NOMO-1 treated with dmso at 0.1 percent for 144 hours (cell line): ENCODE measurements at regions not wholly inside any gene's neighbourhood (a gene's known extent, or its start where the extent isn't known, plus 50 kb on each side); places are given as distances from the start of the nearest gene placed in this dataset.
"Not testable (repeated sequence)": the region's sequence is repeated elsewhere in the genome, so short reads cannot be mapped to it uniquely, and the experiment has no call there.

Source experiments
- DNase-seq: peaks from one replicate; lab custom pipeline; 2025; ENCODE audit not compliant: unreplicated experiment; lab: John Stamatoyannopoulos, UW

DNA sequence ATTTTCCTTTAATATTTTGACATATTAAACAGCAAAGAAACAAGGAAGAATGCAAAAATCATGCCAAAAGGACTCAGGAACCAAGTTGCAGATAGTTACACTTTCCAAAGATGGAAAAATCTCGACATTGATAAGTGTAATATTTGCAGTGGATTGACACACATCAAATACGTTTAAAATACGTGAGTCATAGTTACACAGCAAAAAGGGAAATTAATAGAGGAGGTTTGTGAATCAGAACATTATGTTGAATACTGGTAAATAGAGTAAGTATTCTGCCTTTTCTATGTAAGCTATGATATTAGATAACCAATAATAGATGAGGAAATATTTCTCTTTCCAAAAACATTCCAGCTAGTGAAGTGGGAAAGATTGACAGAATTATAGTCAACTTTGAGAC, 1761.3 kb upstream of the IGFBP7 start:
- DNase-seq = no peak

DNA sequence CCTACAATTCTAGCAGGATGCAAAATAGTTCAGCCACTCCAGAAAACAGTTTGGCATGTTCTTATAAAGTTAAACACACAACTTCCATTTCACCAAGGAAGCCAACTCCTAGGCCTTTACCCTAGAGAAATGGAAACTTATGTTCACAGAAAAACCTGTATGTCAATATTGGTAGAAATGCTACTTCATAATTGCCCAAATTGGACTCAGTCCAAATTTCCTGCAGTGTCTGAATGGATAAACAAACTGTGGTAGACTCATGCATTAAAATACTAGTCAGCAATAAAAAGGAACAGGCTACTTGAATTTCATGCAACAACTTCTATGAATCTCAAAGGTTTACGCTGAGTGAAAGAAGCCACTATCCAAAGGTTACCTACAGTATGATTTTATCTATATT, 1738.8 kb upstream of the IGFBP7 start:
- no peak for DNase-seq

DNA sequence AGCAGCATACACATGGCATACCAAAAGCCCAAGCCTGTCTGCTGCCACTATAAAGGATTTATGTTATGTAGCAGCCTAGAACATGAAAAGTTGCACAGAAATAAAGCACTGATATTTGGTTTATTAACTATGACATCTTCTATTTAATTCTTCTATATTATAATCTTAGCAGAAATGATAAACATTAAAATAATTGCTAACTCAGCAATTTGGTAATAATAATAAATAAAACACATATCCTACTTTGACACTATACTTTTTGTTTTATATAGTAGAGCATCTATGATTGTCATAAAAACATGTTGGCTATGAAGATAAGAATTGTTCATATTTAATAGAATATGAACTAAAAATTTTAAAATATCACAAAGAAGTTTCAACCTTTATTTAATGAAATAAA, 1733.3 kb upstream of the IGFBP7 start:
- no peak for DNase-seq

DNA sequence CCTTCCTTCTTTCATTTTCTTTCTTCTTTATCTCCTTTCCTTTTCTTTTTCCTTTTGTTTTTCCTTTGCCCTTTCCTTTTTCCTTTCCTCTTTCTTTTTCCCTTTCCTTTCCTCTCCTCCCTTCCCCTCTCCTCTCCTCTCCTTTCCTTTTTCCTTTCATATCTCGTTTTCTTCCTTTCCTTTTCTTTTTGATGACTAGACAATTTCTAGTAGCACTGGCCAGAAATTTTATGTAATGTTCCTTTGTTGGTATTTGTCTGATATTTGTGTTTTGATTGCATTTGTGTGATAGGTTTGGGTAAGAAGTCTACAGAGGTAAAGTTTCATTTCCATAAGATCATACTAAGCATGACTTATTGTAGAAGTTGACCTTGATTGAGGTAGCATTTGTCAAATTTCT, 1722.9 kb upstream of the IGFBP7 start:
- no peak for DNase-seq

DNA sequence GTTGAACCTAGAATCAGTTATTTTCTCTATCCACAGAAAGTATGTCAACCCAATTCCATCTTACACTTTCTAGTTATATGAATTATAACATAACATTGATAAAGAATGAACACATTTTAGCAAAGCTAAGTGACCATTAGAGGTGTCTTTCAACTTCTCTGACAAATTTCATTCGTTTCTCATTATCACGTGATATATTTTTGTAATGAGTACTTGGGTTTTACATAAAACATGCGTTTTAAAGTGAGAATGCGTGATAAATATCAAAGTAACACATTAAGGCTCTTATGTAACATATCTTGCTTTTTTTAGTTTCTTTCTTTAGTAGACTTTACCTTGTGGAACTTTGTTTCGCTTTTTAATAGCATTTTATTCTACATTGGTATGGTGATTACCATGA, 1715.1 kb upstream of the IGFBP7 start:
- no peak for DNase-seq

DNA sequence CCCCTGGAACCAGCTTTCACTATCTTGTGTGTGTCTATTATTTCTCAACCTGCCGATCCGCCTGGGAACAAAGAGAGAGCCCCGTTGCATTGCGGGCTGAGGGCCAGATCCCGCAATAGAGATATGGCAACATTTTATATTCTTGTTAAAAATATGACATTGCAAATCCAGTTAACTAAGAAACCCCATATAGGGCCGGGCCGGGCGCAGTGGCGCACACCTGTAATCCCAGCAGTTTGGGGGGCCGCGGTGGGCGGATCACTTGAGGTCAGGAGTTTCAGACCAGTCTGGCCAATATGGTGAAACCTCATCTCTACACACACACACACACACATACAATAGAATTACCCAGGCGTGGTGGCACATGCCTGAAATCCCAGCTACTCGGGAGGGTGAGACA, 1708.4 kb upstream of the IGFBP7 start:
- not testable (repeated sequence) for DNase-seq

DNA sequence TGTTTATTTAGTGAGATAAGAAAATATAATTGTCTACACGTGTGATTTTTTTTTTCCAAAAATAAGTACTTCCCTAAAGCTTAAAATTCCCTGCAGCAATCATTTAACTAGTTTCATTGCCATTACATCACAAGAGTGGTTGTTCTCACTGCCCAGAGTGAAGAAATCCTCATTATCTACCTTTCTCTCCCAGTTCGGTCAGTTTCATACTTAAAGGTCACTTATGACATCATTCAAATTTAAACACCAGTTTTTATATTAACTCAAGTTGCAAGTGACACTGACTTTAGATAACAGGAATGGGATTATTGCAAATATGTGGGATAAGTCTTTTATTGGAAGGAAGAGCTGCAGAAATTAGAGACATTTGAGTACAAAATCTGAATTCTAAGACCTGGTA, 1699.8 kb upstream of the IGFBP7 start:
- DNase-seq = no peak

DNA sequence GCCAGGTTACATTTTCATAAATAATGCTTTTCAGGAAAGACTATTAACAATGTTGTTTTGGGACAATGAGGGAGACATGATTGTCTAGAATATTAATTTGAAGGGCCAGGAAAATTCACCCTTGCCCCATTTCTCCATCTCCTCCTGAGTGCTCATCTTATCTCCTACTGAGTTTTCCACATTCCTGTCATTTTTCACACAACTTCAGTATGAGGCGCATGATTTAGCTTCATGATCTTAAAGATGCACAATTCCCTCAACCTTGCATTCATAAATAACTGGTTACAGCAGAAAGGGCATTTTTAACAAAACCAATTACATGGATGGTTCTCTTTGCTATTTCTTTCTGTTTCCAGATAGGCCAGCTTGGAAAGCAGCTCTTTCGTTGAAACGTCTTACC, 1699.2 kb upstream of the IGFBP7 start:
- DNase-seq = no peak

DNA sequence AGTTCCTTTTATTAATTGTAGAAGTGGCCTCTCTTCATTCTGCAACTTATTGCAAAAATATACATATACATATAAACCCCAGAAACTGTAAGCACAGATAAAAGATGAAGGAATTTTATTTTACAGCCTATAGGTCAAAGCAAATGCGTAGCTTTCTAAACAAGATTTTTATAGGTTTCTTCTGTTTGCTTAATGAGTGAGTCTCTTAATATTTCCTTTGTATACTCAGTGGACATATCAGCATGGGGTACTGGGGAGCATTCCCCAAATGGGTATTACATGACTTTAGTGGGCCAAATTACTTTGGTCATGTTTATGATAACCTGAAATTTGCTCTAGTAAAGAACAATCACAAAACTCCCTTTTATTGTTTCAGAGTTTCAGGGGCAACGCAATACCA, 1698.6 kb upstream of the IGFBP7 start:
- DNase-seq = no peak

DNA sequence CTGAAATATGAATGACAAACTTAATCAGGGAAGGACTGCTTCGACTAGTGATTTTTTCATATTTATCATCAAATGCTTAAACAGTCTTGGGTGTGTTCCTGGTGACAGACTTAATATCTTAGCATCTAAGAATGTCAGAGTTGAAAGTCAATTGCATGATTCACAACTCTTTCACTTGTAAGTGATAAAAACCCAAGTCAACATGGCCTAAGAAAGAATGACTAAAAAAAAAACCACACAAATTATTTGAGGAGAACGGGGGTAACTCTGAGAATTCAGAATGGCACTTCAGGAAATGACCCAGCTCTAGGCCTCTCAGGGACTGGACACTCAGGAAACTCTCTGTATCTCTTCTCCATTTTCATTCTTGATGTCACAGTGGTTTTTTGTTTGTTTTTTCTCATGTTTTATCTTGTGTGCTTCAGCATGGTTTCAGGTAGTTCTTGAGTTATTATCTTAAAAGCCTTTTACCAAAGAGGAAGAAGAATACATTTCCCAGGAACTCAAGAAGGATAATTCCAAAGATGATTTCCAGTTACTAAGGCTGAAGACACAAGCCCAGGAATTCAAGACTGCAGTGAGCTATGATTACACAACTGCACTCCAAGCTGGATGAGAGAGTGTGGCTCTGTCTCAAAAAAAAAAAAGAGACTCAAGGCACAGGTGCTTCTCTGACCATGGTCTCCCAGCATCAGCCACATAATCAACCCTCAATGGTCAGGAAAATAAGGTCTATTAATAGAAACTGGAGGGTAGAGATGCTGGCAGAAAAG, 1697.8 kb upstream of the IGFBP7 start:
- DNase-seq = no peak

DNA sequence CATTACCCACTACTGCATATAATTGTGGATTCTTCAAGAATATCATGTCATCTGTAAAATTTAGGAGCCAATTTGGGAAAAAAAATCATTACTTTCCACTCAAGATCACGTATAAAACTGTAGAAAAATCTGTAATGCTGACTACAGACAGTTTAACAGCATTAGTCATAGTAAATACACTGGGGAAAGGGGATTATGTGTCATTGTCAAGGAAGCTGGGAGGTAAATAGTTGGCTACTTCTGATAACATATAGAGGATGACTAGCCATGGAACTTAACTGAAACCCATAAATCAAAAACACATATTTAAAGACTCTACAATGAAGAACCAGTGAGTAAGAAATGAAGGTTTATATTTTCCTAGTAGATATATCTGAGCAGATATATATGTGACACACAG, 1666.4 kb upstream of the IGFBP7 start:
- no peak for DNase-seq

DNA sequence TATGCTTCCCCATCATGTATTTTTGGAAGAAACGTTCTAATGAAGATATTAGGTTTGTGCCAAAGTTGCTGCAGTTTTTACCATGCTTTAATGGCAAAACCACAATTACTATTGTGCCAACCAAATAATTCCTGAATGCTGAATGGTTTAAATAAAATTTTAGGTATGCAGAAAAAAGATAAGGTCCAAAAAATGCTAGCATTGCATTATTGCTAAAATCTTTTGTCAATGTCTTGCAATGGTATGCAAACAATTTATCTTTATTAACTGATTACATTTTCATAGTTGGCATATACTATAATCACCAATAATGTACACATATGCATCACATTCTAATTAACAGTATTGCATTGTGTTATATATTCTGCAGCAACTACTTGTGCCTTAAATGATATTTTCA, 1657.4 kb upstream of the IGFBP7 start:
- DNase-seq = no peak

DNA sequence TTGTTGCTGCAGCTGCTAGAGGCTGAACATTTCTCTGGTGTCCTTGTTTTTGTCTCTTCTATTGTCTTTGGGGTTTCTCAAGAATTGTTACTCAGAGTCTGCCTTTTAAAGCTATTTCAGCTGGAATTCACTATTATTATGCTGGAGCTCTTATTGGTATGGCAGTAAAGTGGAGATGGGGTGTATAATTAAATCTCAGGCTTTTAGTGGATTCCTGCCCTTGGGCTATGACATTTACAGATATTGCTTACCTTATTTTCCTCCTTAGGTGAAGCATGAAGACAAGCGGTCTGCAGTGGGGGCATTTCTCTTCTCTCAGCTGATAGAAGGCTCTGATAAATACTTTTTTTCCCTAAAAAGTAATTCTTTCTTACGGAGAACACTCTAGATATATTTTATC, 1656.6 kb upstream of the IGFBP7 start:
- no peak for DNase-seq

DNA sequence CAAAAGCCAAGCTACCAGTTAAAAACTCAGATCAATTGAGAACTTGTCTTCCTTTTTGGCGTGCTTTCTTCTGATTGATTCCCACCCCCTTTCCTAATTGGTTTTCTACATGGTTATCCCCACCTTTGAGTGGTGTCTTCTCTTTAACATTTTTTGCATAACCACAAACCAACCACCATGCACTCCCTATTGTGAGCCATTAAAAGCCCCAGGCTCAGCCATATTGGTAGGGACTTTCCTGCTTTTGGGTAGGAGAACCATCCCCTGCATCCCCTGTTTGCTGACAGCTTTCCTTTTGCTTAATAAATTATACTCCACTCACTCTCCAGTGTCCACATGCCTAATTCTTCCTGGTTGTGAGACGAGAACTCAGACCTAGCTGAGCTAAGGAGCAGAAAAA, 1651.4 kb upstream of the IGFBP7 start:
- DNase-seq = no peak

DNA sequence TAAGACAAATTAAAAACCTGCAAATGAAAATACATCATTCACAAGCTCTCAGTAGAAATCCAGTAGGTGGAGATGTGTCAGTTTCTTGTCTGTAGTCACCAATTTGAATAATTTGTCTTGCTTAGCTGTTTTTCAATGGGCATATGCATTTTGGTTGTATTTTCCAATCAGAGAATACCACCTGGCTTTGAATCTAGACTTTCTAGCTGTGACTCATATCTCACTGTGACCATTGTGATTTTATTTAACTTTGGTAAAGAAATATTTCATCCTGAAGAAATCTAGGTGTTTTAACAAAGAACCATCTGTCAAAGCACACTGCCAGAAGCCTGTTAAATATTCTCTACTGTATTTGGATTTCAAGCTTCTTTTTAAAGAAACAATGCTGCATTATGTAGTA, 1650.6 kb upstream of the IGFBP7 start:
- no peak for DNase-seq

DNA sequence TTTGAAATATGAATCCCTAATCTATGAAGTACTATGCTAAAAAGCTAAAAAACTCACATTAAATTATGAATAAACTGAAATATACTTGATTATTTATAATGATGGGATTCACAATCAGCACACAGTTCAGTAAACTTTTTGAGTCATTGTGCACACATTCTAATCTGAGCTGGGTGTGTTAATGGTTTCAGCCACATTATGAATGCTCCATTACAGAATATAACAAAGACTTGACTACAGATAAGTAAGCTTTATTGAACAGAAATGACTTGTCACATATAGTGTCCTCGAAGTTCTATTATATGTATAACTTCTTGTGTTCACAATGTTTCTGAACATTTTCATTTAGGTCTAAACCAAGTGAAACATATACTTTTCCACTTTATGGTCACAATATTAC, 1649.9 kb upstream of the IGFBP7 start:
- no peak for DNase-seq

DNA sequence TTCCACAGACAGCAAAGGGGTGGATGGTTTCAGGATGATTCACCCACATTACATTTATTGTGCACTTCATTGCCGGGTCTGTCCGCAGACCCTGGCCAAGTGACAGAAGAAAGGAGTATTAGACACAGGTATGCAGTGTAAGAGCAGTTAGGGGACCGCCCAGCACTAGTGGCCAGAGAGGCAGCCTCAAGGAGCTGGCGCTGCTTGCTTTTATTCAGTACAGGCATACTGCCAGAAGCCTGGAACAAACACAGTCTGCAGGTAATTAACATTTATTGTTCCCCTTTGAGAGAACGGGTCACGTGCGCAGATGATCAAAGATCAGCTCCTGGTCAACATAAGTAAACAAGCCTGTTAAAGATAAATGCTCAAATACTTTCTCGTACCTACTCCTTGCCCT, 1639.0 kb upstream of the IGFBP7 start:
- DNase-seq = no peak

DNA sequence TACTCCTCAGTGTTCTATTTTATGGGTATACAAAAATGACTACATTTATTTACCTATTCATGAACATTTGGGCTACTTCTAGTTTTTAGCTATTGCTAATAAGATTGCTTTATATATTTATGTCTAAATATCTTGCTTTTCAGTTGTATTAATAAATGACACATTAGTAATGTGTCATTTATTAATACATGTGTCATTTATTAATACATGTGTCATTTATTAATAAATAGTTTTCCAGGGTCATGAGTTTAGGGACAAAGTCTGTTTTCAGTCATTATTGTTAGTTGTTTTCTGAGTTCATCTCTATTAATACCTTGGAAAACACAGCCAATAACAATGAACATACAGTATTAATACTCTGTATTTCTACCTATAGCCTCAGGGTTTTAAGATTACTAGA, 1630.7 kb upstream of the IGFBP7 start:
- DNase-seq = no peak

DNA sequence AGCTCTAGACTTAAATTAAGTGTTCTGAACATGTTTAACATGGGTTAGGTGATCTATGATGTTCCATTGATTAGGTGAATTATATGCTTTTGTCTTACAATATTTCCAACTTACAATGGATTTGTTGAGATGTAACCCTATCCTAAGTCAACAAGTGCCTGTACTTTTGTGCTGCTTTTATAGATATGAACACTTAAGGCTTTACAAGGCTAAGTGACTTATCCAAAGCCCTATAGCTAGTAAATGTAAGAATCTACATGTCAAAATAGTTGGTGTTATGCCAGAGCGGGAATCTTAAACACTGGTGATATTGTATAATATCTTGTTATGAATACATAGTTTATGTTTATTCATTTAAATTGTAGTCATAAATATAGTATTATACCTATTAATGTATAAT, 1629.1 kb upstream of the IGFBP7 start:
- DNase-seq = no peak

DNA sequence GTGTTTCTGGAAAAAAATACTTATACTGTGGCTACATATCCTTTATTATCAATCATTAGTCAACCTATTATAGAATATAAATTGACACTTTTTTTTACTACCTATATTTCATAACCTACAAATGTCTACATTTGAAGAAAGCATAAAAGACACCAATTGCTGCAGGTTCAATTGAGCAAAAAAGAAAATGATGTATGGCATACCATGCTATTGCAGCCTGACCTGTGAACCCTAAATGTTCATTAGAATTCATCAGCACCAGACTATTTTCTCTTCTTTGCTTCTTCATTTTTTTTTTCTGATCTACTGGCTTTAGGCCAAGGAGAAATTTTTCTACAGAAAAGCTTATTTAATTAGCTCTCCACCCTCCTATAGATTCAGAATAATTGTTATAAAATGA, 1628.2 kb upstream of the IGFBP7 start:
- DNase-seq = no peak

DNA sequence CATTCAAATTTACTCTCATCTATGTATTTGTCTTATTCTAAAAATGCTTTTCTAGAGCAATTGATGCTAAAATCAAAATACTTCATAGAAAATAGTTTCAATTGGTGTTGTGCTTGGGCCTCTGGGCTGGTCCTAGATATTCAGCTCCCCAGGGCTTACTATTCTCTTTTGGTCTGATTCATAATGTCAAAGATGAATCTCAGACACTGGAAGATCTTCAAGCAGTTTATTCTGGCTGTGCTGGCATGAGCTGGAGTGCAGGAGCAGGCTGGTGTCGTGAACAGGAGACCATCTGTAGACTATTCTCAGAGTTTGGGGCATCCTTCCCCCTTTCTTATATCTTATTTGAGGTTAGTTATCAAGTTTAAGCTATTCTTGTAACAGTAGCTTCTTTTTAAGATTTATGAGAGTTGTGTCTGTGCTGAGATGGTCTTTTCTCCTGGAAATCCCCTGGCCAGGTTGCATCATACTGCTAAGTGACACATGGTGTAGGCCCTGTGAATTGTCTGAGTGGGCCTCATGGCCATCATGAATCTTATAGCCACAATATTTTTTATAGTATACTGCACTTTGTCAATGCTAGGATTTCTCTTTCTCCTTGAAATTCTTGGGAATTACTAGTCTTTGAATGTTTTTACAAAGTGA, 1624.0 kb upstream of the IGFBP7 start:
- no peak for DNase-seq

DNA sequence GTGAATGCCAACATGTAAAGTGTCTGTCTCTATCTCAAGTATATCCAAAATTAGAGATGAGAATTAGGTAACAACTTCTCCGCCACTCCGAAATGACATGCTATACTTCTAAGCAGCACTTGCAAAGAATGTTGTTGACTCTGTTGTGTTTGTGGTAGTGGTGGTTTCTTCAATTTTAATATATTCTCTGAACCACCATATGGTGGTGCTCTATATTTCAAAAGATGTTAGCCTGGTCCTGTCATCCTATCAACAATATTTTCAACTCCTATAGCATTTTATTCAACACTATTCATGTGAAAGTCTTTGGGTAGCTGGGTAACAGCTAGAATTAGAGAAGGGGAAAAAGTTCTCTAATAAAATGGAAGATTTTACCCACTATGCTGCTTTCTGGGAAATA, 1622.8 kb upstream of the IGFBP7 start:
- no peak for DNase-seq

DNA sequence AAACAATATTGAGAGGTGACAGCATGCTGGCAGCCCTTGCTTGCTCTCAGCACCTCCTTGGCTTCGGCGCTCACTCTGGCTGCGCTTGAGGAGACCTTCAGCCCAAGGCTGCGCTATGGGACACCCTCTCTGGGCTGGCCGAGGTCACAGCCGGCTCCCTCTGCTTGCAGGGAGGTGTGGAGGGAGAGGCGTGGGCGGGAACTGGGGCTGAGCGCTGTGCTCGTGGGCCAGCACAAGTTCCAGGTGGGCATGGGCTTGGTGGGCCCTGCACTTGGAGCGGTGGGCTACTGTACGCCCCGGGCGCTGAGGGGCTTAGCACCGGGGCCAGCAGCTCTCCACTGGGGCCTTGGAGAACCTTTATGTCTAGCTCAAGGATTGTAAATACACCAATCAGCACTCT, 1613.8 kb upstream of the IGFBP7 start:
- DNase-seq = no peak
